Left forelimb (tissue), 1 donor: ENCODE measurements at regions not wholly inside any gene's neighbourhood (a gene's known extent, or its start where the extent isn't known, plus 50 kb on each side); places are given as distances from the start of the nearest gene placed in this dataset.

Source experiments
- DNase-seq: peaks from one replicate; pipeline ENCODE4 v3.0.0-alpha.2; 2018; ENCODE audit warnings: low spot score

GRCh38 chr6:163952005-163952404, 537.5 kb downstream of the QKI start:
- no peak for DNase-seq

- DNase-seq = no peak
Observed at GRCh38 chr6:163951326-163951725, 536.8 kb downstream of the QKI start.

- no peak for DNase-seq
Observed at GRCh38 chr6:163950159-163950558, 535.6 kb downstream of the QKI start.

DNA sequence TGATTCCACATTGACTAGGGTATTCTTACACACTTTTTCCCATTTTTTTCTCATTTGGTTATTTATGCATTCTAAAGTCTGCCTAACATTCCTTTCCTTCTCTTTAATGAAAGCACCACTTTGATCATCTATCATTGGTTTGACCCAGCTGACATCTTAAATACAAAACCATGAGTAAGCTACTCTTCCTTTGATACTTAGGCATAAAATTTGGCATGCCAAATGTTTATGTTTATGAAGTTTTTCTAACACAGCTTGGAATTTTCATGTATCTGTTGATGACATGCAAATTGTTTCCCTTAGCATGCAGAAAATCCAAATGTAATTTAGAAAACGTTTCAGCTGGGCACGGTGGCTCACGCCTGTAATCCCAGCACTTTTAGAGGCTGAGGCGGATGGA, 534.9 kb downstream of the QKI start:
- DNase-seq = no peak

GRCh38 chr6:163948250-163948649, 533.7 kb downstream of the QKI start:
- DNase-seq = no peak

GRCh38 chr6:163947276-163947675, 532.8 kb downstream of the QKI start:
- no peak for DNase-seq

DNA sequence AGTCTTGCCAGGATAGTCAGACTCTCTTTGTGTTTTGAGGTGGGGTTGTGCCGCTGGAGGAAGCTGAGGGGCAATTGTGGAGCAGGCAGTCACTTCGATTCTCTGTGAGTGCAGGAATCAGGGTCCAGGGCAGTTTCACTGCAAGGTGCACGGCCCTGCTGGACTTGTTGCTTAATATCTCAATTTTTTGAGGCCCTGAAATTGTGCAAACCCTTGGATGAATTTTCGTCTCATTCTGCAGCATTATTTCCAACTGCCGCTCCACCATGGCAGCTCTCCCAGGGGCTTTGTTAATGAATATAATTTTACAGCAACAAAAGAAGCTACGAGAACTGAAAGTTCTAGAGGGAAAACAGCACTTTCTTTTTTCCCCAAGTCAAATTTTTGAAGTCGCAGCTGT, 531.9 kb downstream of the QKI start:
- no peak for DNase-seq

DNA sequence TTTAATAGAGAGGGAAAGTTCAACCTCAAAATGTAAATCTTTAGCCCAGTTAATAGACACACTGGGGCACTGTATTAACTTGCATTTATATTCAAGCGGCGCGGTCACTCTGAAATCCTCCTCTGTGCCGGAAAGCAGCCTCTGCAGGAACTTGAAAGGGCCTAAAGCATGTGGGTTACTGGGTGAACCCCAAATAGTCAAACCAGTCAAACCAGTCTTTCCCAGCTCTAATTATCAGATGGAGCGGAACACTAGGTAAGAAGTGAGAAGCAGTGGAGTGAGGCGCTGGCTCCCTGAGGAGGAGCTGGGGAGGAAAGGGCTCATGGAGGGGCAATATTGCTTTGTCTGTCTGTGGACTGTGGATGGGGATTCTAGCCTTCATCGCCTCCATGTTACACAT, 531.3 kb downstream of the QKI start:
- no peak for DNase-seq

GRCh38 chr6:163944897-163945296, 530.4 kb downstream of the QKI start:
- no peak for DNase-seq

GRCh38 chr6:163943607-163944385, 529.3 kb downstream of the QKI start:
- no peak for DNase-seq

- no peak for DNase-seq
Observed at GRCh38 chr6:163942790-163943189, 528.3 kb downstream of the QKI start.

- no peak for DNase-seq
Observed at GRCh38 chr6:163941624-163941976, 527.1 kb downstream of the QKI start.

DNA sequence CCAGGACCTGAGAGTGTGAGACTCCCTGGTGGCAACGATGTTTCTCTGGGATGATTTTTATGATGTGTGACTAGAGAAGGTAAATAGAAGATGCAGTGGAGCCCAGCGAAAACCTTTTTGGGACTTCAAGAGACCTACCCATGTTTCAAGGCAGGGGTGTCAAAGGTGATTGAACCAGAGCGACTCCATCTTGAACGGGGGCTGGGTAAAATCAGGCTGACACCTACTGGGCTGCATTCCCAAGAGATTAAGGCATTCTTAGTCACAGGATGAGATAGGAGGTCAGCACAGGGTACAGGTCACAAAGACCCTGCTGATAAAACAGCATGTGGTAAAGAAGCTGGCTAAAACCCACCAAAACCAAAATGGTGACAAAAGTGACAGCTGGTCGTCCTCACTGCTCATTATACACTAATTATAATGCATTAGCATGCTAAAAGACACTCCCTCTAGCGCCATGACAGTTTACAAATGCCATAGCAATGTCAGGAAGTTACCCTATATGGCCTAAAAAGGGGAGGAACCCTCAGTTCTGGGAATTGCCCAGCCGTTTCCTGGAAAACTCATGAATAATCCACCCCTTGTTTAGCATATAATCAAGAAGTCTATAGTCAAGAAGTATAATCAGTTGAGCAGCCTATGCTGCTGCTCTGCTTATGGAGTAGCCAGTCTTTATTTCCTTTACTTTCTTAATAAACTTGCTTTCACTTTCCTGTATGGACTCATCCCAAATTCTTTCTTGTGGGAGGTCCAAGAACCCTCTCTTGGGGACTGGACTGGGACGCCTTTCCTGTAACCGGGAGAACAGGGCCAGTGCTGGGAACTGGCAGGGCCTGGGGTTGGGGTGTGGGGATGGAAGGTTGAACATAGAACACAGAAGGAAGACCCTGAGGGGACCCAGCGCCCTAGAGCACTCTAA, 526.4 kb downstream of the QKI start:
- DNase-seq = no peak

- DNase-seq = no peak
Observed at GRCh38 chr6:163937071-163937470, 522.6 kb downstream of the QKI start.

DNA sequence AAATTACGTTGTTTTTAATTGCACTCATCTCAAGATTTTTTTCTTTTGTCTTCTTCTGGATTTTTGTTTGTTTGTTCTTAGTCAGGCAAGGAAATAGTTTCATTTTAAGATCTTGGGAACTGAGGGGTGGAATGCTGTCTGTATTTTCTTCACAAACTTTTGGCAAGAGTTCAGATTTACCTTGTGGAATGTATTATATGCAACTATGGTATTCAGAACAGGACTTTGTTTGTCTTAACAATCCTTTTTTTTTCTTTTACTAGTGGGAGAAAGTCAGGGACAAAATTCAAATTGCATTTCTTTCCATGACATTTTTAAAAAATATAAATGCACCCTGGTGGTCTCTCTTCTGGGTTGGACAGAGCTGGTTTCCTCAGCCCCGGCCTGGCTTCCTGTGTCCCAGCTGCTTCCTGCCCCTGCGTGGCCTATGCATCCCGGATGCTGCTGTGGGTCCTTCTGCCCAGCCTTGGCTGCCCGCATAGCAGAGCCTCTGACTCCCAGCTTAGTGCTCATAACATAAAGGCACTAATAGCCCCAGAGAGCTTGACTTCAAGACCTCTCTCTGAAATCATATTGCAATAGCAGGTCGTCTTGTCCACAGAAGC, 520.7 kb downstream of the QKI start:
- DNase-seq = no peak

DNA sequence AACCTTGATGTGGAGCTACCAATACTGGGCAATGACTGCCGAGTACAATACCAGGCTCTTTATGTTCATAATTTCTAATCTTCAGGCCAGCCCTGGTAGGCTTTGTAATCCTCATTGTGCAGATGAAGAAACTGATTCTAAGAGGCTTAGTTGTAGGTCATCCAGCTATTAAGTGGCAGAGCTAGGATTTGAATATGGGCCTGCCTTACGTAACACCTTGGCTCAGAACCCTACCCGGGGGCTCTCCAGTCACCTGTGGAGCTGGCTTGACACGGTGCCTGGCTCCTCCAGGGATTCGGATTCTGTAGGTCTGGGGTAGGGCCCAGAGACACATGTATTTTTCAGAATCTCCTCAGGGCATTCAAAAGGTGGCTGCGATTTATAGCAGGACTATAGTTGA, 515.5 kb downstream of the QKI start:
- DNase-seq = no peak

DNA sequence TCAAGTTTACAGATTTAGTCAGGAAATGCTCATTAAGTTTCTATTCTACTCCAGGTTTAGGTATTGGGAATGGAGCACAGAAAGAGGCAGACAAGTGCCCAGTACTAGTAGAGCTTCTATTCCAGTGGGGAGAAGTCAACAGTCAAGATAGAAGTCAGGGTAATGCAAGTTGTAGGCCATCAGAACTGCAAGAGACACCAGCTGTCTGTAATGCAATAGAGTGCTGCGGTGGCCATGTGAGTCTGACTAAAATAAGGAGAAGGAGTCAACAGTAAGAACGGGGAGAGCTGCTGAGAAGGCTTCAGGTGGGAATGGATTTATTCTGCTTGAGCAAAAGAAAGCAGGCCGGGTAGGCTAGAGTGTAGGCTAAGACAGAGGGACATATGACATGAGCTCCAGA, 515.0 kb downstream of the QKI start:
- DNase-seq = no peak

- no peak for DNase-seq
Observed at GRCh38 chr6:163926642-163927041, 512.1 kb downstream of the QKI start.

DNA sequence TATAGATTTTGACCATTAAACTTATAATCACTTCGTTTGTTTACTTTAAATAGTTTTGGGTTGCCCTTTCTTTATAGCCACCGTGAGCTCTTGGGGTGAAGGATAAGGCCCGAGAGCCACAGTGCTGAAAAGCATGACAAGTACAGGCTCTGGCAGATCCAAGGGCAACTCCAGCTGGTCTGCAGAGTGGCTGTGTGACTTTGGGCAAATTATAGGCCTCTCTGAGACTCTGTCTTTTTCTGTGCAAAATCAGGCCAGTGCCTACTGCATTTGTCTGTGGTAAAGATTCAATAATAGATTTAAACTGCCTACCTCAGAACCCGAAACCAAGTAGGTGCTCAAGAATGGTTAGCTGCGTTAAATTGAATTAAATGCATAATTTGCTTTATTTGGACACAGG, 511.3 kb downstream of the QKI start:
- no peak for DNase-seq

- no peak for DNase-seq
Observed at GRCh38 chr6:163923658-163924411, 509.3 kb downstream of the QKI start.

DNA sequence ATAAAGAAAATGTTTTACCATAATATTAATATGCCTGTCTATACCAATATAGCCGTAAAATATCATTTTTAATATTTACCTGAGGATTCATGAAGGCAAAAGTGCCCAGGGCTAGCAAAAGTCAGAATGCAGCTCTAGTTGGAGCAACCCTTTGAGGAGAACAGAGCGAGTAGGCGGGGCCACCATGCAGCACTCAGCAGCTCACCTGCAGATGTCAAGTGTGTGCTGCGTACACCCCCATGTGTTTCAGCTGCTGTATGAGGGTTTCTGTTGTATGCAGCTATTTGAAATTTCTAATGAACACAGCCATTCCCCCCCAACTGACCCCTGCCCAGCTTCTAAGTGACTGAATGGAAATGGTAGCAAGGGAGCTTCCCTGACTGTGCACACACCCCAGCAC, 508.0 kb downstream of the QKI start:
- no peak for DNase-seq

DNA sequence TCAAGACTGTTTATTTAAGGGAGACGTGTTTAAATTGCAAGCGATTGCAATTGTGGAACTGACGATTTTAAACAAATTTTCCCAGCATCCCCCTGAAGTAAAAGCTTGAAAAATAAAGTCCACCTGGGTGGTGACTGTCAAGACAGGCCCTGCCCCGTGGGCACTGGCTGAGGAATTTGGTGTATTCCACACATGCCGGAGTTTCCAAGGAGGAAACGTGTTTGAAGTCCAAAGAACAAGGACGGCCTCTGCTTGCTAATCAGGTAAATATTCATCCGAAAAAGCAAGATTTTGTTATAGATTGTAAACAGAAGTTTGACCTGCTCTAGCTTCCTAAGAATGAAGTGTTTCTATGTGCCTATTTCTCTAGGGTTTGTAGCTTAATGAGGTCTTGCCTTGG, 505.1 kb downstream of the QKI start:
- DNase-seq = no peak
